Neural cell (in vitro differentiated cells): ENCODE measurements at regions not wholly inside any gene's neighbourhood (a gene's known extent, or its start where the extent isn't known, plus 50 kb on each side); places are given as distances from the start of the nearest gene placed in this dataset.

ENCODE experiments used
- H2AFZ ChIP-seq: fragments of 200-600, 300-800 bp; sonication (generic), shearing (Covaris generic); 2 replicates; pipeline ENCODE4 v1.6.0; 2014; ENCODE audit warnings: low read depth, mild to moderate bottlenecking, antibody characterized with exemption, low read length, moderate library complexity
- H3F3A ChIP-seq: fragments of 200-600 bp; shearing (Covaris generic); 2 replicates; pipeline ENCODE4 v1.6.1; 2016; ENCODE audit warnings: mild to moderate bottlenecking, moderate library complexity, mixed read lengths, antibody characterized with exemption, low read length; ENCODE audit not compliant: insufficient read depth, poor library complexity, severe bottlenecking
- H3K27ac ChIP-seq: fragments of 200-600, 300-800 bp; sonication (generic), shearing (Covaris generic); 2 replicates; pipeline ENCODE4 v1.5.1; 2014; ENCODE audit warnings: mild to moderate bottlenecking, low read length, moderate library complexity
- H3K27me3 ChIP-seq: fragments of 300-800, 200-600 bp; sonication (generic), shearing (Covaris generic); 2 replicates; pipeline ENCODE4 v1.6.0; 2014; ENCODE audit warnings: mild to moderate bottlenecking, low read depth, low read length, moderate library complexity; ENCODE audit not compliant: insufficient read depth
- H3K36me3 ChIP-seq: fragments of 300-800, 200-600 bp; sonication (generic), shearing (Covaris generic); 2 replicates; pipeline ENCODE4 v1.5.1; 2014; ENCODE audit warnings: mild to moderate bottlenecking, antibody characterized with exemption, low read length, moderate library complexity; ENCODE audit not compliant: insufficient read depth
- H3K4me2 ChIP-seq: fragments of 300-800, 200-600 bp; sonication (generic), shearing (Covaris generic); 2 replicates; pipeline ENCODE4 v1.6.0; 2014; ENCODE audit warnings: mild to moderate bottlenecking, low read length
- H3K4me3 ChIP-seq: fragments of 300-800, 200-600 bp; sonication (generic), shearing (Covaris generic); 2 replicates; pipeline ENCODE4 v1.5.1; 2014; ENCODE audit warnings: mild to moderate bottlenecking, low read length, moderate library complexity
- H3K79me2 ChIP-seq: fragments of 200-600 bp; shearing (Covaris generic); replicated peaks from 2 replicates; pipeline ENCODE4 v1.6.0; 2014; ENCODE audit warnings: mild to moderate bottlenecking, low read length, moderate library complexity; ENCODE audit not compliant: insufficient read depth
- H3K9ac ChIP-seq: fragments of 300-800, 200-600 bp; sonication (generic), shearing (Covaris generic); 2 replicates; pipeline ENCODE4 v1.6.1; 2016; ENCODE audit warnings: mild to moderate bottlenecking, low read length, mixed read lengths
- H3K9me2 ChIP-seq: fragments of 200-600 bp; shearing (Covaris generic); 2 replicates; pipeline ENCODE4 v1.6.1; 2016; ENCODE audit warnings: mild to moderate bottlenecking, low read length, mixed read lengths; ENCODE audit not compliant: insufficient read depth
- H3K9me3 ChIP-seq: fragments of 200-600, 300-800 bp; sonication (generic), shearing (Covaris generic); 2 replicates; pipeline ENCODE4 v1.6.1; 2016; ENCODE audit warnings: mild to moderate bottlenecking, mixed run types, low read length, moderate library complexity, mixed read lengths
- H4K20me1 ChIP-seq: fragments of 200-600 bp; shearing (Covaris generic); 2 replicates; pipeline ENCODE4 v1.6.1; 2016; ENCODE audit warnings: mild to moderate bottlenecking, mixed run types; ENCODE audit not compliant: insufficient read depth
- CTCF ChIP-seq: fragments of 450-650 bp; IDR thresholded peaks from 2 replicates; pipeline ENCODE4 v1.5.1; 2014; ENCODE audit warnings: antibody characterized with exemption, mild to moderate bottlenecking, moderate library complexity; ENCODE audit not compliant: poor library complexity, severe bottlenecking
- EP300 ChIP-seq: fragments of 450-650 bp; conservative IDR thresholded peaks from 2 replicates; pipeline ENCODE4 v1.6.1; 2014; ENCODE audit warnings: antibody characterized with exemption, mild to moderate bottlenecking, moderate library complexity; ENCODE audit not compliant: poor library complexity, severe bottlenecking
- EZH2 ChIP-seq: fragments of 200-600, 300-800 bp; shearing (Covaris generic), sonication (generic); IDR thresholded peaks from 2 replicates; pipeline ENCODE4 v1.6.1; 2014; ENCODE audit warnings: antibody characterized with exemption, low read length, borderline replicate concordance, mild to moderate bottlenecking; ENCODE audit not compliant: insufficient read depth, poor library complexity, severe bottlenecking
- MXI1 ChIP-seq: fragments of 450-650 bp; conservative IDR thresholded peaks from 2 replicates; pipeline ENCODE4 v1.6.1; 2014; ENCODE audit warnings: antibody characterized with exemption, mild to moderate bottlenecking; ENCODE audit not compliant: poor library complexity, severe bottlenecking
- POLR2AphosphoS5 ChIP-seq: IDR thresholded peaks from 2 replicates; pipeline ENCODE4 v1.6.1; 2012
- RAD21 ChIP-seq: fragments of 450-650 bp; conservative IDR thresholded peaks from 2 replicates; pipeline ENCODE4 v1.6.1; 2014; ENCODE audit warnings: antibody characterized with exemption, mild to moderate bottlenecking, moderate library complexity
- REST ChIP-seq: IDR thresholded peaks from 2 replicates; pipeline ENCODE4 v1.6.1; 2012; ENCODE audit warnings: borderline replicate concordance
- SMC3 ChIP-seq: fragments of 450-650 bp; conservative IDR thresholded peaks from 2 replicates; pipeline ENCODE4 v1.6.1; 2014; ENCODE audit warnings: antibody characterized with exemption, mild to moderate bottlenecking, moderate library complexity; ENCODE audit not compliant: poor library complexity
- TAF1 ChIP-seq: IDR thresholded peaks from 2 replicates; pipeline ENCODE4 v1.6.1; 2012; ENCODE audit warnings: low read depth

GRCh38 chr5:58088941-58089340 lies 370.9 kb downstream of the PLK2 start:
- Histone ChIP-seq H2AFZ (no peak overlapping the region), H3K9me3 (no peaks in the 10 kb centered on the region), H3K4me3 (no peak overlapping the region), H3K27ac (no peak overlapping the region), H3K9ac (no peak overlapping the region), H3K36me3 (no peaks in the 10 kb centered on the region), H3F3A (no peaks in the 10 kb centered on the region), H4K20me1 (no peaks in the 10 kb centered on the region), H3K79me2 (no peaks in the 10 kb centered on the region), H3K4me2 (no peak overlapping the region), H3K9me2 (no peaks in the 10 kb centered on the region), H3K27me3 (no peaks in the 10 kb centered on the region)
- TF ChIP-seq REST (no peak), EP300 (no peak), CTCF (no peak), MXI1 (no peak), SMC3 (no peak), EZH2 (no peak), TAF1 (no peak), POLR2AphosphoS5 (no peak), RAD21 (no peak)

- Histone ChIP-seq H3K9me2 (no peaks in the 10 kb centered on the region), H3K79me2 (no peaks in the 10 kb centered on the region), H3K9ac (no peak overlapping the region), H4K20me1 (no peaks in the 10 kb centered on the region), H3F3A (no peaks in the 10 kb centered on the region), H3K27me3 (no peaks in the 10 kb centered on the region), H2AFZ (no peak overlapping the region), H3K4me2 (no peak overlapping the region), H3K9me3 (no peaks in the 10 kb centered on the region), H3K27ac (no peak overlapping the region), H3K36me3 (no peaks in the 10 kb centered on the region), H3K4me3 (no peak overlapping the region)
- no peak for TF ChIP-seq MXI1
Measured at GRCh38 chr5:58087905-58088304, 372.0 kb downstream of the PLK2 start.

GRCh38 chr5:58087123-58087522 lies 372.8 kb downstream of the PLK2 start:
- Histone ChIP-seq H3F3A (no peaks in the 10 kb centered on the region), H4K20me1 (no peaks in the 10 kb centered on the region), H3K9ac (no peak overlapping the region), H3K27me3 (no peaks in the 10 kb centered on the region), H3K4me2 (no peak overlapping the region), H3K9me3 (no peaks in the 10 kb centered on the region), H3K9me2 (no peaks in the 10 kb centered on the region), H3K79me2 (no peaks in the 10 kb centered on the region), H2AFZ (no peak overlapping the region), H3K27ac (no peak overlapping the region), H3K4me3 (no peak overlapping the region), H3K36me3 (no peaks in the 10 kb centered on the region)
- TF ChIP-seq REST (no peak), RAD21 (no peak), MXI1 (no peak), POLR2AphosphoS5 (no peak), EZH2 (no peak), TAF1 (no peak), CTCF (no peak), SMC3 (no peak)
